Adipocyte (in vitro differentiated cells): ENCODE measurements at regions not wholly inside any gene's neighbourhood (a gene's known extent, or its start where the extent isn't known, plus 50 kb on each side); places are given as distances from the start of the nearest gene placed in this dataset.
"Not testable (repeated sequence)": the region's sequence is repeated elsewhere in the genome, so short reads cannot be mapped to it uniquely, and the experiment has no call there.

ENCODE experiments used
- DNase-seq: peaks from one replicate; pipeline ENCODE4 v3.0.0-alpha.2; 2015; ENCODE audit warnings: low read depth
- H3K27me3 ChIP-seq: replicated peaks from 2 replicates; pipeline ENCODE4 v1.7.0; 2013; ENCODE audit warnings: mild to moderate bottlenecking, low read length, moderate library complexity; ENCODE audit not compliant: control insufficient read depth, insufficient read depth
- H3K36me3 ChIP-seq: 2 replicates; pipeline ENCODE4 v1.7.0; 2013; ENCODE audit warnings: low read length, mild to moderate bottlenecking, moderate library complexity; ENCODE audit not compliant: control insufficient read depth, insufficient read depth, severe bottlenecking
- H3K4me1 ChIP-seq: 2 replicates; pipeline ENCODE4 v1.7.0; 2013; ENCODE audit warnings: mild to moderate bottlenecking, low read length, moderate library complexity; ENCODE audit not compliant: control insufficient read depth, insufficient read depth
- H3K4me3 ChIP-seq: 2 replicates; pipeline ENCODE4 v1.7.0; 2013; ENCODE audit warnings: mild to moderate bottlenecking, low read length, moderate library complexity
- H3K9ac ChIP-seq: 2 replicates; pipeline ENCODE4 v1.7.0; 2013; ENCODE audit warnings: mild to moderate bottlenecking, low read length, moderate library complexity
- H3K9me3 ChIP-seq: 2 replicates; pipeline ENCODE4 v1.7.0; 2013; ENCODE audit warnings: mild to moderate bottlenecking, low read length, moderate library complexity; ENCODE audit not compliant: control insufficient read depth

- H3K4me1 ChIP-seq: no peaks in the 10 kb centered on the region
- H3K9ac ChIP-seq: no peak overlapping the region
- no peaks in the 10 kb centered on the region for H3K27me3 ChIP-seq
- H3K36me3 ChIP-seq: no peaks in the 10 kb centered on the region
- H3K9me3 ChIP-seq: no peaks in the 10 kb centered on the region
- no peak overlapping the region for H3K4me3 ChIP-seq
- DNase-seq: no peak
Measured at GRCh38 chr2:103387888-103388287, 626.1 kb downstream of the TMEM182 start.

- Histone ChIP-seq H3K4me1 (no peaks in the 10 kb centered on the region), H3K4me3 (no peak overlapping the region)
- no peak for DNase-seq
Measured at GRCh38 chr2:103396152-103396551, 634.3 kb downstream of the TMEM182 start.

DNA sequence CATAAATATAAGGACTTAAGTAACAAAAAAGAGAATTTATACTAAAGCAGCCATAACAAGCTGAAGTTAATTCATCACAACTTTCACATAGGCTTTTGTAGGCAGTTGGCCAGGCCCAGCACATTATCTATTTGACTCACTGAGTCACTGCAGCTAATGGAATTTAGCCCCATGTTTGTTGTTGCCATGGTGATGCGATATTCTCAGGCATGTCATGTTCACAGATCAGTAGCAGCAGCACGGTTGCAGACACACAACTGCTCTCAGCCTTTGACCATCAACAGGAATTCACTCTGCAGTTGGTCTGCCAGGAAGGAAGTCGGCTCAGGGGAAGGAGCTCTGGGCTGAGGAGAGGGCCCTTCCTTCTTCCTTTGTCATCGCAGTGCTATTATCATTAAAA lies 639.8 kb downstream of the TMEM182 start:
- no peak for DNase-seq
- Histone ChIP-seq H3K36me3 (no peaks in the 10 kb centered on the region), H3K27me3 (no peaks in the 10 kb centered on the region), H3K4me3 (no peak overlapping the region), H3K9ac (no peak overlapping the region), H3K9me3 (no peaks in the 10 kb centered on the region), H3K4me1 (no peaks in the 10 kb centered on the region)

More at GRCh38 chr2:103396152-103396551, 634.3 kb downstream of the TMEM182 start:
- Histone ChIP-seq H3K36me3 (no peaks in the 10 kb centered on the region), H3K27me3 (no peaks in the 10 kb centered on the region), H3K9me3 (no peaks in the 10 kb centered on the region), H3K9ac (no peak overlapping the region)

DNA sequence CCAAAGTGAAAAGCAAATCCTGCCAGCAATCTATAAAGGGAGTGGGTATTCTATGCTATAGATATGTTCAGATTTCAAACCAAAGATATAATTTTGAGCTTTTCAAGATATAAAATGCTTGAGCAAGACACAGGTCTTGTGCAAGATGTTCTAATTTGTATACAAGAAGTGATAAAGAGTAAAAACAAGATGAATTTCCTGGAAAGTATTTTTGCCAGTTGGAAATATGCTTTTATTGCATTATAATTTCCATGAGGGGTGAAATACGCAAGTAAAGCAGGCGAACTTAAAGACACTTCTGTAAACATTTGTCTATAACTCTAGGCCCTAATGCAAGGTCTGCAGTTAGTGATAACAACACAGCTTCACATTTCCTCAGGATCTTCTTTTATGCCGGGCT lies 640.5 kb downstream of the TMEM182 start:
- DNase-seq: no peak
- H3K4me1 ChIP-seq: no peaks in the 10 kb centered on the region

DNA sequence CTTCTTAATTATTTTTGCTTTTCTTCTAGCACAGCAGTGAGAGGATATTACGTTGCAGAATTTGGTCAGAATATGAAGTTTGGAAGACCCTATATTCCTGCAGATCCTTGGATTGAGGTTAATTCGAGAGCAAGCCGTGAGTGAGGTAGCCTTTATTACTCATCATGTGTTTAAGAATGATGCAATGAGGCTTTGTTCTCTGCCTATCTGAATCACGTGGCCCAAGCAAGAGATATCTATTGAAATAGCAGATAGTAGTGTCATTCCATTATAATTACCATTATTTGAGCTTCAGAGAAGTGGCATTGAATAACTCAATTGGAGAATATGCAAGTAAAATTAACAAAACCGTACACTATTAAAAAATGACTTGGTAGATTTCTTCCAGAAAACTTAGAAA lies 641.1 kb downstream of the TMEM182 start:
- no peaks in the 10 kb centered on the region for H3K27me3 ChIP-seq
- H3K4me3 ChIP-seq: no peak overlapping the region
- H3K9me3 ChIP-seq: no peaks in the 10 kb centered on the region
- H3K36me3 ChIP-seq: no peaks in the 10 kb centered on the region
- no peaks in the 10 kb centered on the region for H3K4me1 ChIP-seq
- DNase-seq: no peak
- no peak overlapping the region for H3K9ac ChIP-seq

More for the DNA sequence above, 640.5 kb downstream of the TMEM182 start:
- H3K27me3 ChIP-seq: no peaks in the 10 kb centered on the region
- H3K4me3 ChIP-seq: no peak overlapping the region
- no peaks in the 10 kb centered on the region for H3K9me3 ChIP-seq
- no peak overlapping the region for H3K9ac ChIP-seq
- no peaks in the 10 kb centered on the region for H3K36me3 ChIP-seq

DNA sequence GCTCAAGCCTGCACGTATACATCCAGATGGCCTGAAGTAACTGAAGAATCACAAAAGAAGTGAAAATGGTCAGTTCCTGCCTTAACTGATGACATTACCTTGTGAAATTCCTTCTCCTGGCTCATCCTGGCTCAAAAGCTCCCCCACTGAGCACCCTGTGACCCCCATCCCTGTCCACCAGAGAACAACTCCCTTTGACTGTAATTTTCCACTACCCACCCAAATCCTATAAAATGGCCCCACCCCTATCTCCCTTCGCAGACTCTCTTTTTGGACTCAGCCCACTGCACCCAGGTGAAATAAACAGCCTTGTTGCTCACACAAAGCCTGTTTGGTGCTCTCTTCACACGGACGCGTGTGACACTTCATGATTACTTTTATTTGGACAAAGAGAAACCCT lies 641.6 kb downstream of the TMEM182 start:
- not testable (repeated sequence) for H3K36me3 ChIP-seq, DNase-seq, H3K4me1 ChIP-seq, H3K4me3 ChIP-seq, H3K9ac ChIP-seq, H3K9me3 ChIP-seq, H3K27me3 ChIP-seq

- H3K9ac ChIP-seq: no peak overlapping the region
- H3K36me3 ChIP-seq: no peaks in the 10 kb centered on the region
- H3K4me3 ChIP-seq: no peak overlapping the region
- no peaks in the 10 kb centered on the region for H3K27me3 ChIP-seq
- no peaks in the 10 kb centered on the region for H3K4me1 ChIP-seq
- no peaks in the 10 kb centered on the region for H3K9me3 ChIP-seq
- DNase-seq: no peak
Measured at GRCh38 chr2:103410221-103410620, 648.4 kb downstream of the TMEM182 start.

GRCh38 chr2:103419506-103419905 lies 657.7 kb downstream of the TMEM182 start:
- no peak overlapping the region for H3K9ac ChIP-seq
- no peak for DNase-seq
- no peaks in the 10 kb centered on the region for H3K27me3 ChIP-seq
- no peaks in the 10 kb centered on the region for H3K9me3 ChIP-seq
- H3K4me1 ChIP-seq: no peaks in the 10 kb centered on the region
- H3K36me3 ChIP-seq: no peaks in the 10 kb centered on the region
- no peak overlapping the region for H3K4me3 ChIP-seq

DNA sequence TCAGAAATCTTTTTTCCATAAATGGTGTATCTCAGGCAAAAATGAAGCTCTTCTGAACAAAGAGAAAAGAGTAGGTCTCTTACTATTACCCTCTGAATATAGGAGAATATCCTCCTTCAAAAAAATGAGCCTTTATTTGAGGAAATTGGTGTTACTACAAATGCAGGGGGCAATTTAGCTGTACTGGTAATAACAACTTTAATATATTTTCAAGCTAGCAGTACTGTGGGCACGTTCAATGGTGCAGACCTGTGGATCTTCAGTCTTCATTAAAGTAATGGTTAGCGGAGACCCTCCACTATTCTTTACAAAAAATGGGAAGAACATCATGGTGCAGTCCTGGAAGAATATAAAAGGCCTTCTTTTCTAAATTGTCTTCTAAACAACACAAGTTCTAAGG lies 661.3 kb downstream of the TMEM182 start:
- H3K9ac ChIP-seq: no peak overlapping the region
- H3K27me3 ChIP-seq: no peaks in the 10 kb centered on the region
- no peak overlapping the region for H3K4me3 ChIP-seq
- DNase-seq: no peak
- no peaks in the 10 kb centered on the region for H3K4me1 ChIP-seq
- no peaks in the 10 kb centered on the region for H3K9me3 ChIP-seq
- H3K36me3 ChIP-seq: no peaks in the 10 kb centered on the region

DNA sequence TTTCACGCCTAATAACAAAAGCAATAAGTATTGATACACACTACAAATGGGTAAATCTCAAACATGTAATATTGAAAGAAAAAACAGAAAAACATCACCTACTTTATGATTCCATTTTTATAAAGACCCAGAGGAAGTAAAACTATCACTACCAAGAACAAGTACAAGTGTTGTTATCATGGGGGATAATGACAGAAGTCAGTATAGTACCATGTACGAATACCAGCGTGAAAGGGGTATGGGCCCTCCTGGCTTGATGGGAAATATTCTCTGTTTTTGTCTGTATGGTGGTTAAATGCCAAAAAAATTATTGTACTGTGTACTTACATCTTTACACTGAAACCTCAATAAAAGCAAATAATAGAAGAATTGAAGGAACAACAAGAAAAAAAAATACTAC lies 665.7 kb downstream of the TMEM182 start:
- Histone ChIP-seq H3K9ac (no peak overlapping the region), H3K4me1 (no peaks in the 10 kb centered on the region), H3K27me3 (no peaks in the 10 kb centered on the region), H3K36me3 (no peaks in the 10 kb centered on the region), H3K4me3 (no peak overlapping the region), H3K9me3 (peaks cover 4% of the 10 kb centered on the region)
- no peak for DNase-seq

DNA sequence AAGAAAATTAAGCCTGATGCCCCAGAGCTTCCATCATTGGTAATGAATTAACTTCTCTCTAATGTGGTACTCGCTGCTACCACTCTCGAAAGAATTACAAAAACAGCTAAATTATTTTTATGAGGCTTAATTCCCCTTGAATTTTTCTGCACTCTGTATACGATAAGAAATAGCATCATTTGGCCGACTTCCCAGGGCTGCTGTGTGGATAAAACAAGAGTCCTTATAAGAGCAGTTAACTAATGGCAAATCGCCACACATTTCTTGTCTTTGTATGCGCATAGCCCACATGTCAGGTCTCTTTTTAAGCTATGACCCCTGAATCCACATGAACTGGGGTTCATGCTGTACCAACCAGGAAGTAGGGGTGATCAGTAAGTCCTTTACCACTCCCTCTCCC lies 668.4 kb downstream of the TMEM182 start:
- Histone ChIP-seq H3K9ac (no peak overlapping the region), H3K27me3 (no peaks in the 10 kb centered on the region), H3K4me3 (no peak overlapping the region), H3K36me3 (no peaks in the 10 kb centered on the region), H3K9me3 (peaks cover 4% of the 10 kb centered on the region), H3K4me1 (no peaks in the 10 kb centered on the region)
- no peak for DNase-seq

- no peaks in the 10 kb centered on the region for H3K4me1 ChIP-seq
- H3K27me3 ChIP-seq: no peaks in the 10 kb centered on the region
- H3K9ac ChIP-seq: no peak overlapping the region
- no peak overlapping the region for H3K4me3 ChIP-seq
- no peaks in the 10 kb centered on the region for H3K36me3 ChIP-seq
- no peak for DNase-seq
- H3K9me3 ChIP-seq: no peaks in the 10 kb centered on the region
Measured at GRCh38 chr2:103435010-103435409, 673.2 kb downstream of the TMEM182 start.
